ENCODE measurements at regions not wholly inside any gene's neighbourhood (a gene's known extent, or its start where the extent isn't known, plus 50 kb on each side); places are given as distances from the start of the nearest gene placed in this dataset.

DNA sequence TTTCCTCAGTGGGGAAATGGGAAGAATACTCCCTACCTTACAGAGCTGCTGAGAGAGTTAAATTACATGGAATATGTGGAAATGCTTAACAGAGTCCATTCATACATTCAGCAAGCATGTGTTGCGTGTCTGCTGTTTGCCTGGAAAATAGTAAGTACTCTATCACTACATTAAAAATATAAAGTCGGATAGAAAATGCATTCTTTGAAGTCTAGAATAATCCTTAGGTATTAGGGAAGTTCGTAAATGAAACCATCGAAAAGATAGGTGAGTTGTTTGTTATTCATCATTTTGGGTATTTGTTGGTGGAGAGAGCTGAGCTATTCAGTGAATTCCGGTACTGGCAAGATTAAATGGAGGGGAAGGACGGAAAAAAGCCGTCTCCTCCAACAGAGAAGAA is 200.1 kb downstream of the OPA1 start:
- TF ChIP-seq YY1 (IDR thresholded peaks at IDR 0.05; ENCODE audit: low read depth, low read length) (no peak), TEAD4 (IDR thresholded peaks at IDR 0.05; ENCODE audit: low read depth, low read length) (no peak), EP300 (IDR thresholded peaks at IDR 0.05; ENCODE audit: borderline replicate concordance in 1 of 2, low read depth in 2 of 2, low read length in 2 of 2) (no peak), SRF (IDR thresholded peaks at IDR 0.05; ENCODE audit: low read depth, low read length) (no peak), TCF12 (IDR thresholded peaks at IDR 0.05; ENCODE audit: low read depth, low read length) (no peak), CHD2 (IDR thresholded peaks at IDR 0.05; ENCODE audit: low read length) (no peak), SP2 (IDR thresholded peaks at IDR 0.05; ENCODE audit: low read length) (no peak), POLR2A (IDR thresholded peaks at IDR 0.05; ENCODE audit: control extremely low read depth in 1 of 2, low read depth in 2 of 2, low read length in 2 of 2) (no peak), TAF1 (IDR thresholded peaks at IDR 0.05; ENCODE audit: low read depth, low read length) (no peak), EGR1 (IDR thresholded peaks at IDR 0.05; ENCODE audit: borderline replicate concordance, low read depth, low read length) (no peak), POLR2AphosphoS5 (IDR thresholded peaks at IDR 0.05; ENCODE audit: low read depth, low read length) (no peak)
- TF ChIP-seq, protein P1, sequence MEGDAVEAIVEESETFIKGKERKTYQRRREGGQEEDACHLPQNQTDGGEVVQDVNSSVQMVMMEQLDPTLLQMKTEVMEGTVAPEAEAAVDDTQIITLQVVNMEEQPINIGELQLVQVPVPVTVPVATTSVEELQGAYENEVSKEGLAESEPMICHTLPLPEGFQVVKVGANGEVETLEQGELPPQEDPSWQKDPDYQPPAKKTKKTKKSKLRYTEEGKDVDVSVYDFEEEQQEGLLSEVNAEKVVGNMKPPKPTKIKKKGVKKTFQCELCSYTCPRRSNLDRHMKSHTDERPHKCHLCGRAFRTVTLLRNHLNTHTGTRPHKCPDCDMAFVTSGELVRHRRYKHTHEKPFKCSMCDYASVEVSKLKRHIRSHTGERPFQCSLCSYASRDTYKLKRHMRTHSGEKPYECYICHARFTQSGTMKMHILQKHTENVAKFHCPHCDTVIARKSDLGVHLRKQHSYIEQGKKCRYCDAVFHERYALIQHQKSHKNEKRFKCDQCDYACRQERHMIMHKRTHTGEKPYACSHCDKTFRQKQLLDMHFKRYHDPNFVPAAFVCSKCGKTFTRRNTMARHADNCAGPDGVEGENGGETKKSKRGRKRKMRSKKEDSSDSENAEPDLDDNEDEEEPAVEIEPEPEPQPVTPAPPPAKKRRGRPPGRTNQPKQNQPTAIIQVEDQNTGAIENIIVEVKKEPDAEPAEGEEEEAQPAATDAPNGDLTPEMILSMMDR (IDR thresholded peaks at IDR 0.05; ENCODE audit: control extremely low read depth in 1 of 3, insufficient read depth in 1 of 3, low read depth in 1 of 3, low read length in 3 of 3), result no peak
- TF ChIP-seq, protein P2, sequence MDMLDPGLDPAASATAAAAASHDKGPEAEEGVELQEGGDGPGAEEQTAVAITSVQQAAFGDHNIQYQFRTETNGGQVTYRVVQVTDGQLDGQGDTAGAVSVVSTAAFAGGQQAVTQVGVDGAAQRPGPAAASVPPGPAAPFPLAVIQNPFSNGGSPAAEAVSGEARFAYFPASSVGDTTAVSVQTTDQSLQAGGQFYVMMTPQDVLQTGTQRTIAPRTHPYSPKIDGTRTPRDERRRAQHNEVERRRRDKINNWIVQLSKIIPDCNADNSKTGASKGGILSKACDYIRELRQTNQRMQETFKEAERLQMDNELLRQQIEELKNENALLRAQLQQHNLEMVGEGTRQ (IDR thresholded peaks at IDR 0.05; ENCODE audit: low read length), result no peak

Data from H1 (cell line).